Keratinocyte (primary cell): ENCODE measurements at regions not wholly inside any gene's neighbourhood (a gene's known extent, or its start where the extent isn't known, plus 50 kb on each side); places are given as distances from the start of the nearest gene placed in this dataset.

ENCODE experiments used
- CTCF ChIP-seq, 3 experiments: IDR thresholded peaks in 1 of 3; conservative IDR thresholded peaks in 1 of 3; optimal IDR thresholded peaks in 1 of 3; 2 replicates in 2 of 3; 3 replicates in 1 of 3; pipeline versions ENCODE3 to v1.5.1; 2011; ENCODE audit warnings: low read length in 3 of 3, mild to moderate bottlenecking in 3 of 3, moderate library complexity in 2 of 3, control low read depth in 1 of 3, inconsistent platforms in 1 of 3; ENCODE audit not compliant: insufficient read depth in 2 of 3; ENCODE audit errors: extremely low read depth in 1 of 3
- EZH2 ChIP-seq: IDR thresholded peaks from one replicate; pipeline ENCODE4 v1.6.1; 2012; ENCODE audit warnings: inconsistent platforms, mild to moderate bottlenecking, low read length, moderate library complexity

GRCh38 chr11:82494988-82495432, 238.7 kb downstream of the FAM181B start:
- TF ChIP-seq CTCF (optimal IDR thresholded peaks at IDR 0.05 in 1 of 3, IDR thresholded peaks at IDR 0.05 in 1 of 3, conservative IDR thresholded peaks at IDR 0.05 in 1 of 3; ENCODE audit: extremely low read depth in 1 of 3, insufficient read depth in 2 of 3, low read length in 3 of 3) (peak in 1 of 3 experiments; percentile 35), EZH2 (no peak)
